Kidney (tissue), 13 donors: ENCODE measurements at regions not wholly inside any gene's neighbourhood (a gene's known extent, or its start where the extent isn't known, plus 50 kb on each side); places are given as distances from the start of the nearest gene placed in this dataset.

ENCODE experiments used
- DNase-seq, 5 donors: peaks; one replicate each; pipeline ENCODE4 v3.0.0-alpha.2; 2013 to 2020
- FAIRE-seq: peaks from 2 replicates; lab custom pipeline; 2012; peaks lifted over from hg19 to GRCh38; lab: Jason Lieb, UNC
- H3K27ac ChIP-seq, 2 donors: one replicate each; pipeline ENCODE4 v1.7.0; 2013; ENCODE audit warnings: low read depth in 2 of 2, low read length in 2 of 2, inconsistent platforms in 1 of 2
- H3K27me3 ChIP-seq: one replicate; pipeline ENCODE4 v1.7.1; 2013; ENCODE audit warnings: low read length, inconsistent platforms; ENCODE audit not compliant: control insufficient read depth, insufficient read depth
- H3K36me3 ChIP-seq, 3 donors: one replicate each; pipeline versions ENCODE4 v1.7.0 to v1.7.1; 2013; ENCODE audit warnings: low read length in 3 of 3, control low read depth in 1 of 3, inconsistent platforms in 1 of 3; ENCODE audit not compliant: insufficient read depth in 3 of 3, control insufficient read depth in 2 of 3
- H3K4me1 ChIP-seq, 3 donors: one replicate each; pipeline versions ENCODE4 v1.7.0 to v1.7.1; 2013; ENCODE audit warnings: low read length in 3 of 3, inconsistent platforms in 1 of 3, low read depth in 1 of 3; ENCODE audit not compliant: control insufficient read depth in 2 of 3, insufficient read depth in 2 of 3
- H3K4me3 ChIP-seq, 3 donors: one replicate each; pipeline versions ENCODE4 v1.7.0 to v1.8.1; 2013; ENCODE audit warnings: low read length in 3 of 3, control low read depth in 1 of 3, inconsistent platforms in 1 of 3
- H3K9ac ChIP-seq, 3 donors: one replicate each; pipeline versions ENCODE4 v1.7.0 to v1.7.1; 2013; ENCODE audit warnings: low read length in 3 of 3, control low read depth in 1 of 3, inconsistent platforms in 1 of 3
- H3K9me3 ChIP-seq, 3 donors: one replicate each; pipeline versions ENCODE4 v1.7.0 to v1.7.1; 2013; ENCODE audit warnings: low read length in 3 of 3, control low read depth in 1 of 3, inconsistent platforms in 1 of 3; ENCODE audit not compliant: control insufficient read depth in 2 of 3, insufficient read depth in 1 of 3
- CTCF ChIP-seq: IDR thresholded peaks from 3 replicates; pipeline ENCODE4 v1.5.1; 2012; ENCODE audit warnings: mild to moderate bottlenecking, moderate library complexity, borderline replicate concordance; ENCODE audit not compliant: insufficient read depth; ENCODE audit errors: extremely low read depth
- intact Hi-C: fragments of 100-400 bp; cut with DNase I; formaldehyde crosslinking; loops from one replicate; pipeline ENCODE4 v1.11.1; 2022
- donor health status: control.
- donor health status: control.
- donor health status: control.
- donor health status: control.
- donor health status: control.
- donor health status: DM: yes; HTN: yes; CAD: no.
- donor health status: Normal renal cell carcinoma (clear cell type).

- no peak for FAIRE-seq
- Histone ChIP-seq H3K9me3 (no peaks in the 10 kb centered on the region), H3K27ac (no peak overlapping the region), H3K4me1 (no peaks in the 10 kb centered on the region), H3K27me3 (no peaks in the 10 kb centered on the region), H3K36me3 (no peaks in the 10 kb centered on the region), H3K4me3 (no peak overlapping the region), H3K9ac (no peak overlapping the region)
- DNase-seq: no peak
- intact Hi-C loops: no loop called here
- TF ChIP-seq CTCF: no peak
Measured at GRCh38 chr2:13193075-13193474, 476.3 kb downstream of the TRIB2 start.

- Histone ChIP-seq H3K27ac (no peak overlapping the region), H3K9ac (no peak overlapping the region), H3K9me3 (no peaks in the 10 kb centered on the region), H3K36me3 (no peaks in the 10 kb centered on the region), H3K27me3 (no peaks in the 10 kb centered on the region), H3K4me1 (no peaks in the 10 kb centered on the region), H3K4me3 (no peak overlapping the region)
- TF ChIP-seq CTCF: peak; percentile 37
- FAIRE-seq: no peak
- DNase-seq: peak in 2 of 5 donors; percentile 55 to 65
- intact Hi-C loops: no loop called here
Measured at GRCh38 chr2:13193900-13194299, 477.2 kb downstream of the TRIB2 start.

GRCh38 chr2:13195270-13195669, 478.5 kb downstream of the TRIB2 start:
- H3K9ac ChIP-seq: no peak overlapping the region
- no peak overlapping the region for H3K27ac ChIP-seq
- TF ChIP-seq CTCF: no peak
- H3K4me1 ChIP-seq: no peaks in the 10 kb centered on the region
- H3K9me3 ChIP-seq: no peaks in the 10 kb centered on the region
- no peaks in the 10 kb centered on the region for H3K27me3 ChIP-seq
- DNase-seq: no peak
- no peak overlapping the region for H3K4me3 ChIP-seq
- intact Hi-C loops: no loop called here
- peak; percentile 94 for FAIRE-seq
- H3K36me3 ChIP-seq: no peaks in the 10 kb centered on the region

- Histone ChIP-seq H3K9me3 (no peaks in the 10 kb centered on the region), H3K9ac (no peak overlapping the region), H3K36me3 (no peaks in the 10 kb centered on the region), H3K27me3 (no peaks in the 10 kb centered on the region), H3K27ac (no peak overlapping the region), H3K4me3 (no peak overlapping the region), H3K4me1 (no peaks in the 10 kb centered on the region)
- FAIRE-seq: no peak
- no peak for DNase-seq
- intact Hi-C loops: no loop called here
- TF ChIP-seq CTCF: no peak
Measured at GRCh38 chr2:13197248-13197647, 480.5 kb downstream of the TRIB2 start.
